Panc1 (cell line): ENCODE measurements at regions not wholly inside any gene's neighbourhood (a gene's known extent, or its start where the extent isn't known, plus 50 kb on each side); places are given as distances from the start of the nearest gene placed in this dataset.

ENCODE experiments used
- CTCF ChIP-seq: fragments of 450-650 bp; IDR thresholded peaks from 2 replicates; pipeline ENCODE4 v1.5.1; 2017; ENCODE audit warnings: mild to moderate bottlenecking
- POLR2AphosphoS5 ChIP-seq: IDR thresholded peaks from 2 replicates; pipeline ENCODE4 v1.6.1; 2012; ENCODE audit warnings: mild to moderate bottlenecking, low read depth, low read length, moderate library complexity
- REST ChIP-seq, 2 experiments: IDR thresholded peaks; 2 replicates each; pipeline ENCODE4 v1.6.1; 2011 to 2012; ENCODE audit warnings: low read depth in 2 of 2, control low read depth in 1 of 2, low read length in 1 of 2, mild to moderate bottlenecking in 1 of 2, moderate library complexity in 1 of 2; ENCODE audit not compliant: insufficient read depth in 1 of 2

GRCh38 chr2:61658841-61659780 is 121.0 kb upstream of the XPO1 start:
- peak; percentile 76 for TF ChIP-seq CTCF
- TF ChIP-seq REST (IDR thresholded peaks at IDR 0.05; ENCODE audit: insufficient read depth in 1 of 2, low read depth in 2 of 2, low read length in 1 of 2), result no peak
- no peak for TF ChIP-seq POLR2AphosphoS5
